GM19043 (cell line): ENCODE measurements at regions not wholly inside any gene's neighbourhood (a gene's known extent, or its start where the extent isn't known, plus 50 kb on each side); places are given as distances from the start of the nearest gene placed in this dataset.

Source experiments
- ATAC-seq: cut with Tn5 transposase; IDR thresholded peaks from one replicate; pipeline ENCODE4 v1.9.1; 2021; ENCODE audit warnings: low read depth; ENCODE audit not compliant: unreplicated experiment

DNA sequence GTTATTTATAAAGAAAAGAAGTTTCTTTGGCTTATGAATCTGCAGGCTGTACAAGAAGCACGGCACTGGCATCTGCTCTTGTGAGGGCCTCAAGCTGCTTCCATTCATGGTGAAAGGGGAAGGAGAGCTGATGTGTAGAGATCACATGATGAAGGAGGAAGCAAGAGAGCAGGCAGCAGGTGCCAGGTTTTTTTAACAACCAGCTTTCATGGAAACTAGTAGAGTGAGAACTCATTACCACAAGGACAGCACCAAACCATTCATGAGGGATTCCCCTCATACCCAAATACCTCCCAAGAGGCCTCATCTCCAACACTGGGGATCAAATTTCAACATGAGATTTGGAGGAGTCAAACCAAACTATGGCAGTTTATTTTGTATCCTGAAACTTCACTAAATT is 85.8 kb upstream of the CAMK1G start:
- ATAC-seq: no peak

- no peak for ATAC-seq
These were observed 82.5 kb upstream of the CAMK1G start for GRCh38 chr1:209500993-209501392.

- ATAC-seq: no peak
These were observed 80.3 kb upstream of the CAMK1G start for GRCh38 chr1:209503196-209503595.

GRCh38 chr1:209504571-209504970 is 78.9 kb upstream of the CAMK1G start:
- ATAC-seq: no peak

DNA sequence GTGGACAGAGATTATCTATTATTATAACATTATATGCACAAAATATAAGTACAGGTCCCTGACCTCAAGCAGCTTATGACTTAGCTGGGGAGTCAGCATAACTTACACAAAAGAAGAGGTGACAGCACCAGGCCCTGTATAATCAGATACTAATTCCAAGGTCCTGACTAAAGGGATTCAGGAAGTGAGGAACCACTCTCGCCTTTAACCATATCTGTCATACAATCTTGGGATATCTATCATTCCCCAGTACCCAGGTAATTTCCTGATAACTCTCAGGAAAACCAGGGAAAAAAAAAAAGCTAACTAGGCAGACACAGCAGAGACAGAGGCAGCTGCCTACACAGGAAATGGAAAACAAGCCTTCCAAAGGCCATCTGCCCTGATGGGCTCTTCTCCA is 78.5 kb upstream of the CAMK1G start:
- ATAC-seq: no peak

DNA sequence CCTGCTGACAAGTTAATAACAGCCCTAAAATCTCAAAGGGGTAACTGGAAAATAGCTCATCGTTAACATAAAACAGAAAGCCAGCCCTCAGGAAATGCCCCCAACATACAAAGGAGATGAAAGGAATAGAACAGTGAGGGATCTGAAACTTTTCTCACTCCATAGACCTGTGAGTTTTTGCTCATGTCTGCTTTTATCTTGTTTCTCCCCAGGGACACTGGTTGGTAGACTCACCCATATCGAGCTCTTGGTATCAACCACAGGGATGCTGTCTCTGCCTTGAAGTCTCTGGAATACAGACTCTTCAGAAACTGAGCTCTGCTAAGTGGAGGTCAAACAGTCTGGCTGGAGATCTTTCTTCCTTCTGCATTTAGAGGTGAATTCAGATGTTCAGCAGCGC is 77.4 kb upstream of the CAMK1G start:
- no peak for ATAC-seq

- ATAC-seq: no peak
These were observed 74.5 kb upstream of the CAMK1G start for GRCh38 chr1:209509039-209509438.

DNA sequence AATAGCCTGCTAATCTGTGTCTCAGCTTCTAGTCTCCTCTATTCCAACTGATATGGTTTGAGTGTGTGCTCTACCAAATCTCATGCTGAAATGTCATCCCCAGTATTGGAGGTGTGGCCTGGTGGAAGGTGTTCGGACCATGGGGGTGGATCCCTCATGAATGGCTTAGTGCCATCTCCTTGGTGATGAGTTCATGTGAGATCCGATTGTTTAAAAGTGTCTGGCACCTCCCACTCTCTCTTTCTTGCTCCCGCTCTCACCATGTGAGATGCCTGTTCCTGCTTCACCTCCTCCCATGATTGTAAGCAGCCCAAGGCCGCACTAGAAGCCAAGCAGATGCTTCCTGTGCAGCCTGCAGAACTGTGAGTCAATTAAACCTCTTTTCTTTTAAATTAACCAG is 73.5 kb upstream of the CAMK1G start:
- ATAC-seq: no peak

DNA sequence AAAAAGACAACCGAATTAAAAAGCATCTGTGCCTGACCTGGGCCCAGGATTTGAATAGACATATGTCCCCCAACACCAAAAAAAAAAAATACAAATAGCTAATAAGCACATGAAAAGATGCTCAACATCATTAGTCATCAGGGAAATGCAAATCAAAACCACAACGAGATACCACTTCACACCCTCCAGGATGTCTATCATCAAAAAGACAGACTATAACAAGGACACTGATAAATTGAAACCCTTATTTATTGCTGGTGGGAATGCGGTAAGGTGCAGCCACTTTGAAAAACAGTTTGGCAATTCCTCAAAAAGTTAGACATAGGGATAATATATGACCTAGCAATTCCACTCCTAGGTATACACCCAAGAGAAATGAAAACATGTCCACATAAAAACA is 72.3 kb upstream of the CAMK1G start:
- ATAC-seq: no peak

DNA sequence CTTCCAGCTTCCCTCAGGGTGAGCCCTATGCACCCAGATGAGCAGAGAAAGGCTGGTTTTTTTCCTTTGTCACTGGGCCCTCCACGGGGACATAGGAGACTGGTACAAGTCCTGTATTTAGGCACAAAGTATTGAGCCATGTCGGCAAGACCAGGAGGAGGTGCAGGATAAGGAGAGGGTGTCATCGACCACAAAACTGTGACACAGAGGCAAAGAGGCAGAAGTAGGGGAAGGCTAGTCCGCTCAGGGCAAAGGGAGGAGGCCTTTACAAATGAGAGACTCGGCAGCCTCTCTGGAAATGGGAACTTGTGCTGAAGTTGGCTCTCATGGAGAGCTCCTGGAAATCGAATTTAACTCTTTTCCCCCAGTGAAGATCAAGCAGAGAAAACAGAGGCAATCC is 70.7 kb upstream of the CAMK1G start:
- ATAC-seq: no peak

- ATAC-seq: peak; percentile 71
These were observed 70.3 kb upstream of the CAMK1G start for GRCh38 chr1:209513226-209513625.

DNA sequence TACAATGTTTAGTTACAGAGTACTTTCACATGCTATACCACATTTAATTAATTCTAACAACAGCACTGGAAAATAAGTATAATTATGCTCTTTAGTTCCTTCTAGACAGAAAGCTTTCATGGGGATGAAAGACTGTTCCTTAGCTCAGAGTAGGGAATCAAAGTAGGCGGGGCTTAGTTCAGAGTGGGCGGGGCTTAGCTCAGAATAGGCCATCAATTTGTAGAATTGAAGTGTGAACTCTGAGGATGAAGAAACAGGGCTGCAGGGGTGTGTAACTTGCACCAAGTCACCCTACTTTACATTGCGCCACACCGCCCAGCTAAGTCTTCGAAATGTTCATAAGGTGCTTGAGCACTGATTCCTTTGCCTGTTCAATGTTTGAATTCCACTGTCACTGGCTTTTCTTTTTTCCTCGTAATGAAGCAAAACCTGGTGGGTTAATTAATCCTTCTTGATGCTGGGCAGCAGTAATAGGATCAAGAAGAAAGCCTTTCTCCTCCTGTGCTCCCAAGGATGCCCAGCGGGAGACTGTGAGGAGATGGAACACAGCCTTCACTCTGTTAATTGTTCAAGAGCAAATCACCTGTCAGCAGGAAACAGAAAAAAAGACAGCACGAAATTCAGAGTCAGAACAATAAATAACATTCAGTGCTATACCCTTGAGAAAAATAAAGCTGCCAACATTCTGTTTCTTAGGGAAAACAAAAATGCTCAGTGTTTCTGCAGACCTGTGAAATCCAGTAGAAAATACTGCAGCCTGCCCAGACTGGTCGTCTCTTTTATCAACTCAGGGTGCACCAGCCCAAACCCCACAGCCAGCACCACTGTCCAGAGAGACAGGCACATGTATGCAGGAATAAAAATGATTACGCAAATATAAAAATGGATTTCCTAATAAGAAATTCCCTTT is 66.5 kb upstream of the CAMK1G start:
- no peak for ATAC-seq

DNA sequence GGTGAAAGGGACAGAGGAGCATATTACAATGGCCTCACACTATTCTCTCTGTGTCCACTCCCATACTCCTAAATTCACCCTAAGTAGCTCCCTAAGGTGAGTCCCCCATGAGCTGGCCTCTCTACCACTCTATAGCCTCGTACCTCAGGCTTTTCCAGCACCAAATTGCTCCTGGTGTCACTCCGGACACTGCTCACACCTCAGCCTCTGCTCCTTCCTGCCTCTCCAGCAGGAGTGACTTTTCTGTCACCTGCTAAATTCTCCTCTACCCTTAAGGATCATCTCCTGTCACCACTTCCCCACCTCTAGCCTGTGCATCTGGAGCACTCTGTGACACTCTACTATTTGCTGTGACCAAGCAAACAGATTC is 65.8 kb upstream of the CAMK1G start:
- no peak for ATAC-seq

GRCh38 chr1:209519786-209520185 is 63.7 kb upstream of the CAMK1G start:
- no peak for ATAC-seq

- ATAC-seq: no peak
These were observed 60.7 kb upstream of the CAMK1G start for GRCh38 chr1:209522826-209523225.

GRCh38 chr1:209526137-209526536 is 57.4 kb upstream of the CAMK1G start:
- no peak for ATAC-seq

DNA sequence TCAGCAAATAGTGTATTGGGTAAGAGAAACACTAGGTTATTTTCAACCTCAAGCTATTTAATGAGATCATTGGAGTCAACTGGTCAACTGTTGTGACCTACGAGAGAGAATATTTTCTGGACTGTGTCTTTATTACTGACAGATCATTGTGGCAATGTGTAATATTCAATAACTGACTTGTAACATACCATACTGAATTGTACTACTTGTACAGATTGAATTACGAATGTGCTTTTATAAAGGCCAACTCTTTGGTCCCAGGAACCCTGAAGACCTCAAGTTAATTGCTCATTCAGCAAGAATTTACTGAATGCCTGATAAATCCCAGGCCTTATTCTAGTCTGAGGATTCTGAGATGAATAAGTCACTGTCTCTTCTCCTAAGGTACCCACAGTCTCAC is 56.1 kb upstream of the CAMK1G start:
- no peak for ATAC-seq

DNA sequence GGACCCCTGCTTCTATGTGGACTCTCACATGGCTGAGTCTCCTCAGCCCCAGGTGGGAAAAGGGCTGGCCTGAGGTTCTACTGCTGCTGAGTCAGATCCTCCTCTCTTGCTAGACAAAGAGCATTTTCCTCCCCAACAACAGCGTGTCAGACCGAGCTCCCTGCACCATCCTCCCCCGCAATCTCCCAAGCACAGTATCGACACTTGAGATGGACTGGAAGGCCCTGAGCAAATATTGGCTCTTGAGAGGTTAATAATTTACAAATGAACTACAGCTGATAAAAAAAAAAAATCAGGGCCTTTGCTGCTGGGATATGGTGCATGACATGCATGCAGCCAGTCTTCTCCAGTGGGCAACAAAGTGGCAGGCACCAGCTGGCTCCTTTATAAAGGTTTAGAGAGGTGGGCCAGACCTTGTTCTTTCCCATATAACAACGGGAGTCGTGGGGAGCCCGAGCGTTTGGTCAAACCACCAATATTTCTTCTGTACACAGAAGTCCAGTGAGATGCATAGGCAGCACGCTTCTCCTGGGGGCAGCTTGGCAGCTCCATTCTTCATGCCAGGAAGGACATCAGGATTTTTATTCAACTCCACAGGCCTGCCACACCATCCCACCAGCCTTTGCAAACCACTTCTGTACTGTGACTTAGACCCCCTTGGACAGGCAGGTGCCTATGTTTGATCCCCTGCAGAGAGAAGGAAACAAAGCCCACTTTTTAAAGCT is 55.4 kb upstream of the CAMK1G start:
- ATAC-seq: no peak

DNA sequence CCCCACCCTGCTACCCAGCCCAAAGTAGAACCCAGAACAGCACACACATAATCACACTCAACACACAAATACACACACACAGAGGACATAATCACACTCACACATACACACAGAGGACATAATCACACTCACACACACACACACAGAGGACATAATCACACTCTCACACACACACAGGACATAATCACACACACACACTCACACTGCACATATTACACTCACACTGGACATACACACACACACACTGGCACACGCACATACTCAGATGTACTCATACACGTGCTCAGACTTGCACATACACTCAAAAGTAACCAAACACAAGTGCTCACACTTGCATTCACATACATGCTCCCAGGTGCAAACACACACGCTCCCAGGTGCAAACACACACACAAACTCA is 54.3 kb upstream of the CAMK1G start:
- no peak for ATAC-seq

DNA sequence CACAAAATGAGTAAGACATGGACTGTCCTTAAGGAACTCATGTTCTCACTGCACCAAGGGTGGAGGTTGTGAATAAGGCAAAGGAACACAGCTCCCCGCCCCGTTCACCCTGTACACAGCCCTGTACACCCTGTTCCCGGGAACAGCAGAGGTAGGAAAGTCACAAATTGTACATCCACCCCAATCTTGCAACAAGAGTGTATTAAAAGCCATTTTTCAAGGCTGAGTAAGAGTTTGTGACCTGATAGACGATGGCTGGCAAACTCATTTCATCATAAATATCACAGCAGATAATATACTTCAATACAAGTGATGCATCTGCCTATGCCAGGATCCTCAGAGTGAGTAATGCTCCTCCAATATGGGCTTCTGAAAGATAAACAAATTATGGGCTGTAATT is 52.5 kb upstream of the CAMK1G start:
- no peak for ATAC-seq

DNA sequence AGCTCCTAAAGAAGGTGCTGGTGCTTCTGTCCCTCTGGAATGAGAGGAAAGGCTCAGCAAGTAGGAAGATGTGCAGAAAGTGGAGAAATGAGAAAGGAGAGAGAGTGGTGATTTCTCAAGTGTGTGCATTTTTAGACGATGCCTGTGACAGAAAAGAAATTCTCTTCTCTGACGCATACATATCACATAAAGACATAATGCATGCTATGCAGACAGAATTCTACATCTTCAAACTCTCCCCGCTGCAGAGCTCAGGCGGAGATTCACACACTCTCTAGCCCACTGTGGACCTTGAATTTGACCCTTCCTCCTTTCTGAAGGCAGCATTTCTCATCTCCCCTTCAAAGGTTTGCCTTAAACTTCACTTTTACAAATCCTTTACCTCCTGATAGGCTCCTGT is 52.0 kb upstream of the CAMK1G start:
- ATAC-seq: no peak
